SK-N-MC (cell line): ENCODE measurements at regions not wholly inside any gene's neighbourhood (a gene's known extent, or its start where the extent isn't known, plus 50 kb on each side); places are given as distances from the start of the nearest gene placed in this dataset.

Source experiments
- DNase-seq: peaks from one replicate; pipeline ENCODE4 v3.0.0-alpha.2; 2011; ENCODE audit warnings: low read depth, low spot score
- H3K27ac ChIP-seq: fragments of 200-600 bp; sonication (generic); 2 replicates; pipeline ENCODE4 v1.5.1; 2016; ENCODE audit warnings: mixed run types
- H3K36me3 ChIP-seq: fragments of 200-600 bp; sonication (generic); 2 replicates; pipeline ENCODE4 v1.6.1; 2017; ENCODE audit warnings: antibody characterized with exemption, low read length, mixed read lengths; ENCODE audit not compliant: insufficient read depth
- H3K4me3 ChIP-seq: fragments of 200-600 bp; sonication (generic); 2 replicates; pipeline ENCODE4 v1.5.1; 2016
- H3K9ac ChIP-seq: fragments of 200-600 bp; sonication (generic); 2 replicates; pipeline ENCODE4 v1.8.0; 2017; ENCODE audit warnings: mixed run types, mixed read lengths; ENCODE audit not compliant: insufficient read length
- H3K9me3 ChIP-seq: fragments of 200-600 bp; sonication (generic); 2 replicates; pipeline ENCODE4 v1.6.1; 2017; ENCODE audit warnings: low read depth, mild to moderate bottlenecking, antibody characterized with exemption, low read length, moderate library complexity, mixed read lengths
- EZH2 ChIP-seq: fragments of 200-600 bp; sonication (generic); IDR thresholded peaks from one replicate; pipeline ENCODE4 v1.6.1; 2017; ENCODE audit warnings: antibody characterized with exemption
- FOXP2 ChIP-seq: optimal IDR thresholded peaks from 2 replicates; pipeline ENCODE3; 2011; ENCODE audit warnings: mild to moderate bottlenecking, moderate library complexity; ENCODE audit not compliant: insufficient read depth; ENCODE audit errors: extremely low read length, control extremely low read depth
- POLR2AphosphoS5 ChIP-seq: IDR thresholded peaks from 2 replicates; pipeline ENCODE4 v1.6.1; 2012; ENCODE audit warnings: mild to moderate bottlenecking, low read depth, low read length, borderline replicate concordance

GRCh38 chr4:53747401-53747800 lies 156.1 kb upstream of the LNX1 start:
- H3K27ac ChIP-seq = no peak overlapping the region
- no peak for TF ChIP-seq POLR2AphosphoS5
- TF ChIP-seq EZH2 = no peak
- no peak for TF ChIP-seq FOXP2
- no peak overlapping the region for H3K9ac ChIP-seq
- no peak overlapping the region for H3K4me3 ChIP-seq
- DNase-seq = no peak
- H3K9me3 ChIP-seq = no peaks in the 10 kb centered on the region
- no peaks in the 10 kb centered on the region for H3K36me3 ChIP-seq

DNA sequence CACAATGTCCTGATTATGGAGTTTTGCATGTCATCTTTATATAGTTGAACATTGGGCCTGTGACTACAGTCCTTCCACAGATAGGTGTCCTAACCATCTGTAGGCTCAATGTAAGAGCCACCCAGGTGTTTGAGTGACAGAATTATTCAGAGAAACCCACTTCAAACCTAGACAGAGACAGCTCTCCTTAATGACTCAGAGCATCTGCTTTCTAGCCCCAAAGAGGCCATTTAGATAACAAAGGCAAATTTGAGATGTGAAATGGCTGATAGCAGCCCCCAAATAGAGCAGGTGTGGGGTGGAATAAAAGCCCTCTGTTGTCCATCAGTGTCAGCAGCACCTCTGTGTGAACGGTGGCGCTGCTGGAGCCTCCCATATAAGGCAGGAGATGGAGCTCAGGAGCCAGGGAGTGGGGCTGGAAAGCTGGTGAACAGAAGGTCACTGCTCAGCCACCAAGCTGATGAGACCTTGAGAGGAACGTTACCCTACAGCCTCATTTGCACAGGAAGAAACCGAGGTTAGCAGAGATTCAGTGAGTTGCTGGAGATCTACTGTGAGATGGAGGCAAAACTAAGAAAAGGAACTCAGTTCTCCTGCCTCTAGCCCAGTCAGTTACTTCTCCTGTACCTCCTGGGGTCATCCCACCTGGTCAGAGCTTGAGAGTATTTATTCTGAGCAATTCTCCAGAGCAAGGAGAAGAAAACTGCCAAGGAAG lies 153.3 kb upstream of the LNX1 start:
- DNase-seq = no peak
- Histone ChIP-seq H3K9me3 (no peaks in the 10 kb centered on the region), H3K27ac (no peak overlapping the region), H3K9ac (no peak overlapping the region), H3K36me3 (no peaks in the 10 kb centered on the region), H3K4me3 (no peak overlapping the region)
- TF ChIP-seq POLR2AphosphoS5 = no peak
- TF ChIP-seq FOXP2 = no peak
- no peak for TF ChIP-seq EZH2

GRCh38 chr4:53734584-53735353 lies 143.5 kb upstream of the LNX1 start:
- DNase-seq = no peak
- no peak for TF ChIP-seq POLR2AphosphoS5
- no peak for TF ChIP-seq FOXP2
- no peak for TF ChIP-seq EZH2
- Histone ChIP-seq H3K36me3 (no peaks in the 10 kb centered on the region), H3K27ac (no peak overlapping the region), H3K9me3 (no peaks in the 10 kb centered on the region), H3K4me3 (no peak overlapping the region), H3K9ac (no peak overlapping the region)

- TF ChIP-seq EZH2 (no peak), POLR2AphosphoS5 (no peak), FOXP2 (no peak)
- H3K27ac ChIP-seq = no peak overlapping the region
- H3K4me3 ChIP-seq = no peak overlapping the region
- no peak for DNase-seq
- H3K9ac ChIP-seq = no peak overlapping the region
- H3K9me3 ChIP-seq = no peaks in the 10 kb centered on the region
- no peaks in the 10 kb centered on the region for H3K36me3 ChIP-seq
Measured at GRCh38 chr4:53734182-53734581, 142.9 kb upstream of the LNX1 start.

- H3K9me3 ChIP-seq = no peaks in the 10 kb centered on the region
- no peak overlapping the region for H3K4me3 ChIP-seq
- TF ChIP-seq EZH2 = no peak
- no peak for TF ChIP-seq POLR2AphosphoS5
- no peak for TF ChIP-seq FOXP2
- H3K36me3 ChIP-seq = no peaks in the 10 kb centered on the region
- no peak overlapping the region for H3K27ac ChIP-seq
- H3K9ac ChIP-seq = no peak overlapping the region
- DNase-seq = no peak
Measured at GRCh38 chr4:53732661-53733060, 141.4 kb upstream of the LNX1 start.

DNA sequence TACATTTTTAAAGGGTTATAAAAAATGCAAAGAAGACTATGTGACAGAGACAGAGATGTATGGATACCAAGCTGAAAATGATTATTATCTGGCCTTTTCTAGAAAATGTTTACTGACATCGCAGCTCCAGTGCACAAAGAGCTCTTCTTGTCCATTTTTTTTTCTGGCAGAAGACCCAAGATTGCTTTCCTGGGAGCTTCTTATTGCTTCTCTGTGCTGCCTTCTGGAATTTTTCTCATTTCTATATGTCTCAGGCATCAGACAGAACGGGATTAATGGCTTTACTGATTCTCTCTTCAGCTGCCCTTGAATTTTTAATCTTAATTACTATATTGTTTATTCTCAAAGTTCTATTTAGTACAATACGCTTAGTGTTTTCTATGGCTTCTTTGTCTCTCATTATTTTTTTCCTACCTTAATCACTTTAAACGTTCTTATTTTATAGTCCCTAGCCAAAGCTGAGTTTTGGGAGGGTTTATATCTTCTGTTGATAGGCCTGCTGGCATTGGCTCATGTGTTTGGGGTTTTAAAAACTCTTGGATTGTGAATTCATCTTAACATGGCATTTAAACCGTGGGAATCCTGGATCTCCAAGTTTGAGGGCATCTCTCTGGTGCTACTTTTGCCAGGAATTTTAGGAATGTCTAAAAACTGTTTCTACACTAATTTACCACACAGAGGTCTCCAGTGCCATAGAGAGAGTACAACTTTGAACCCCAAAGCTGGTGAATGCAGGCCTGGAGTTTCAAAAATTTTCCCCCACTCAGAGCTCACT lies 138.9 kb upstream of the LNX1 start:
- no peak for DNase-seq
- Histone ChIP-seq H3K4me3 (no peak overlapping the region), H3K36me3 (no peaks in the 10 kb centered on the region), H3K9me3 (no peaks in the 10 kb centered on the region), H3K27ac (no peak overlapping the region), H3K9ac (no peak overlapping the region)
- TF ChIP-seq FOXP2 (no peak), POLR2AphosphoS5 (no peak), EZH2 (no peak)

DNA sequence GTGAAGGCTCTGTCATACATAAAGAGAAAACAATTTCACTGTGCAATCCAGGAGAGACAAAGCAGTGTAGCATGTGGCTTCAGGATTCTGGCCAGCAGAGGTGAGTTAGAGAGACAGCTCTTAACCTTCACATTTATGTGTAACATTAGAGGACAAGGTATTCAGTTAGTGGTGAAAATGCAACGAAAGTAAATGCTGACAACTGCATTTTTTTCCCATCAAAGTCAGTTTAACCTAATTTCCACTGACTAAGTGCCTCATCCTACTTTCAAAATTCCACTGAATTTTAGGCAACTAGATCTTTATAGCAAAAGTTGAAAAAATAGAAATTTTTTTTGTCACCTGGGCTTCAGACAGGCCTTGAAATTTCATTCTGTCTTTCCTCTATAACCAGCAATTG lies 130.8 kb upstream of the LNX1 start:
- TF ChIP-seq EZH2 (no peak), FOXP2 (no peak), POLR2AphosphoS5 (no peak)
- H3K27ac ChIP-seq = no peak overlapping the region
- no peak overlapping the region for H3K4me3 ChIP-seq
- no peak overlapping the region for H3K9ac ChIP-seq
- no peak for DNase-seq
- no peaks in the 10 kb centered on the region for H3K9me3 ChIP-seq
- no peaks in the 10 kb centered on the region for H3K36me3 ChIP-seq

DNA sequence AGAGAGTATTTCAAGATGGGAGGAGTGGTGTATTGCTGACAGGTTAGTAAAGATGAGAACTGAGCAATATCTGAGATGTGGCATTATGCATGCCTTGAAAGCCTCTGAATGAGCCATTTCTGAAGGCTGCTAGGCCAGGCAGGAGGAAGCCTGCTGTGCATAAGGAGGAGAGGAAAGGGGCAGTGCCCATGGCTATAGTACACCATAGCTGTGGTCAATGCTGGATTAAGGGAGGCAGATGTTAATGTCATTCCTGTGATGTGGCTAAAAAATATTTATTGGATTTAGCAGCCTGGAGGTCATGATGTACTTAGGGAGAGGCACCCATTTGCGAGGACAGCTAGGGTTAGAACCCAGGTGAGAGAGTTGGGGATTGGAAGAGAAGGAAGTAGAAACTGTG lies 130.0 kb upstream of the LNX1 start:
- TF ChIP-seq FOXP2 = no peak
- no peak for TF ChIP-seq POLR2AphosphoS5
- TF ChIP-seq EZH2 = no peak
- no peaks in the 10 kb centered on the region for H3K9me3 ChIP-seq
- no peak overlapping the region for H3K9ac ChIP-seq
- DNase-seq = no peak
- no peaks in the 10 kb centered on the region for H3K36me3 ChIP-seq
- no peak overlapping the region for H3K27ac ChIP-seq
- no peak overlapping the region for H3K4me3 ChIP-seq
